ENCODE measurements at regions not wholly inside any gene's neighbourhood (a gene's known extent, or its start where the extent isn't known, plus 50 kb on each side); places are given as distances from the start of the nearest gene placed in this dataset.

DNA sequence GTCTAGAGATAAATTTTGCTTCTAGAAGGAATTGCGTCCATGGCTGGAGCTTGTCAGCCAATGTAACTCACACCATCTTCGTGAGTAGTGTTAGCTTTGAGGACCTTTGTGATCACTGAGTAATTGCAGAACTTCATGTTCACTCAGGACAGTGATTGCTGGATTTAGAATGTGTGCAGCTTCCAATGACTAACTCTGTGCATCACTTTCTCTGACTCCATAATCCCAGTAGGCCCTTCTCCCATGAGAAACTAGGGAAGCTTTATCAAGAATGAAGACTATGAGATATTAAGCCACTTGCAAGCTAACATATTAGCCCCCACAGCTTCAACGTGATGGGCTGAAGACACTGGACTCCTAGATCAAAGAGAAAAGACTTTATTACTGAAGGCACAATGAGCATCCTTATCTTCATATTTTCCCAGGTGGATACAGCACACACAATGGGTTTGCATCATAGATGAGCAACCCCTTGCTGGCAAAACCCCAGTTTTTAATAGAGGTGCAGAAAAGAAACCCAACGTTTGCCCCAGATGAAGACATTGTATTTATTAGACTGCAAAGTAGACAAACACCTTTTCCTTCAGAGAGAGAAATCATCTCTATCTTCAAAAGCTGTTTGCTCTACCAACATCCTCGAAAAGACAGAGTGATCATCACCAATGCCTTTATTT is 561.0 kb downstream of the LTN1 start:
- no peaks in the 10 kb centered on the region for H3K9me3 Mint-ChIP-seq

DNA sequence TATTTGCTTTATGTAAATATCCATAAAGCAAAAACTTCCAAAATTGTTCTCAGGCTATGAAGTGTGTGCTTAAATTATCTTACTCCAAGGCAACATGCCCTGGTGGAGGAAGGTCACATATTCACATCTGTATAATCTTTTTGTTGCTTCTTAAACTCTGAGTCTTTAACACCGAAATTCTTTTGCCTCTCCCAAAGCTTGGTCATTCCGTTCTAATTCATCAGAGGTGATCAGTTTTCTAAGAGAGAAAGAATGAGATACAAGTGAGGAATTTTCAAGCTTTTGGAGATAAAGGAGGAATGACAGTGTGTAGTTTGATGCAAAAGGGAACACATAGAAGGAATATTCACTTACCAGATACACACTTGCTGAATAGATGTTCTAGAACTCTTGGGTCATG is 561.7 kb downstream of the LTN1 start:
- POLR2A ChIA-PET: no interaction called here
- Mint-ChIP-seq H3K4me1 (no peaks in the 10 kb centered on the region), H3K27me3 (no peaks in the 10 kb centered on the region), H3K36me3 (no peaks in the 10 kb centered on the region), H3K9me3 (no peaks in the 10 kb centered on the region), H3K27ac (no peak overlapping the region), H3K4me3 (no peak overlapping the region)
- ATAC-seq (ENCODE audit: low read depth) (no peak), DNase-seq (no peak)

More for the DNA sequence above, 561.0 kb downstream of the LTN1 start:
- H3K27ac Mint-ChIP-seq: no peak overlapping the region
- H3K4me1 Mint-ChIP-seq: no peaks in the 10 kb centered on the region
- H3K4me3 Mint-ChIP-seq: no peak overlapping the region
- ATAC-seq (ENCODE audit: low read depth) (no peak), DNase-seq (no peak)
- no peaks in the 10 kb centered on the region for H3K36me3 Mint-ChIP-seq
- H3K27me3 Mint-ChIP-seq: no peaks in the 10 kb centered on the region
- POLR2A ChIA-PET: no interaction called here

DNA sequence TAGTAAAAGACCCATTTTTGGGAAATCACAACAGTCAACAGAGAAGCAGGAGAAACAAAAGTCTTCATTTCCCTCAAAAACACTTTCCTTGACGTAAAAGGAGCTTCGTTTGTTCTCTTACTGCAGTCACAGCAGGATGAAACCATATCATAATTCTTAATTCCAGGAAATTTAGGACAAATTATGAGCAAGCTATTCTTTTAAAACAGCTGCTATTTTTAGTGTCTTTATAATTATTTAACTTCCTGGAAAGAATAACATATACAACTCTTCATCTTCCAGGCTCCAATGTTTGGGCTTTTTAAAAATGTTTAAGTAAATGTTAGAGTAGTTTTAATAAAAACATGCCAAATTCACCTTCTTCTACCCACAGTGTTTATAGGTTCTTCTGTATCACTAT is 563.5 kb downstream of the LTN1 start:
- no peak overlapping the region for H3K27ac Mint-ChIP-seq
- H3K4me1 Mint-ChIP-seq: no peaks in the 10 kb centered on the region
- no peaks in the 10 kb centered on the region for H3K27me3 Mint-ChIP-seq
- no peaks in the 10 kb centered on the region for H3K9me3 Mint-ChIP-seq
- no peak for DNase-seq
- H3K4me3 Mint-ChIP-seq: no peak overlapping the region
- no peaks in the 10 kb centered on the region for H3K36me3 Mint-ChIP-seq
- no peak for ATAC-seq (ENCODE audit: low read depth)
- POLR2A ChIA-PET: no interaction called here

DNA sequence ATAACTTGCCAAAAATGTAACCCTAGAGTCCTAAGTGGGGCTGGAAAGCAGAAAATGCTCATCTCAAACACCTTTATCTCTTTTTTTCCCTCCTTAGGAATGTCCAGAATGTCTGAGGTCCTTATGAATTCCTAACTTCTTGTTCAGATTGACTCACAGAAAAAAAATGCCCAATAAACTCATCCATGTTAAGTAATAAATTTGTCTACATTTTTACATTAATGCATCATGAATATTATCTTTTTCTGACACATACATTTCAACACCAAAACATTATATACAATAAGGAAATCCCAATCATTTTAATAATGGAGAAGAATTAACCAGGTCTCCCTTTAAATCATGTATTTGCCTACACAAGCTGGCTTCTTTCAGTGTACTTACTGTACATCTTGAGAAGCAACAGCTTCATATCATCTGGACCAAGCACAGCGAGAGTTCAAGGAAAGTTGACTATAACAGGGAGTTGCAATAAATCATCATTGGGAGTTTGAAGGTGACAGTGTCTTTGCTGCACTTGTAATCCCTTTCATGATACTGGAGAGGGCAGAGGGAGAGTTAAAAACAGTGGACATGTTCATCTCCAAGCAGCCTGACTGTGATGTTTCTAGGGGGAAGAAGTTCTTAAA is 565.2 kb downstream of the LTN1 start:
- POLR2A ChIA-PET: no interaction called here
- Mint-ChIP-seq H3K27me3 (no peaks in the 10 kb centered on the region), H3K4me3 (no peak overlapping the region), H3K27ac (no peak overlapping the region), H3K9me3 (no peaks in the 10 kb centered on the region), H3K36me3 (no peaks in the 10 kb centered on the region), H3K4me1 (no peaks in the 10 kb centered on the region)
- DNase-seq: no peak
- ATAC-seq (ENCODE audit: low read depth): no peak

- Mint-ChIP-seq H3K36me3 (no peaks in the 10 kb centered on the region), H3K27me3 (no peaks in the 10 kb centered on the region), H3K4me1 (no peaks in the 10 kb centered on the region), H3K9me3 (no peaks in the 10 kb centered on the region), H3K4me3 (no peak overlapping the region), H3K27ac (no peak overlapping the region)
- DNase-seq: no peak
- ATAC-seq (ENCODE audit: low read depth): no peak
- POLR2A ChIA-PET: no interaction called here
Measured at GRCh38 chr21:28426545-28426944, 566.1 kb downstream of the LTN1 start.

- H3K36me3 Mint-ChIP-seq: no peaks in the 10 kb centered on the region
- POLR2A ChIA-PET: no interaction called here
- no peaks in the 10 kb centered on the region for H3K9me3 Mint-ChIP-seq
- H3K27me3 Mint-ChIP-seq: no peaks in the 10 kb centered on the region
- no peak overlapping the region for H3K27ac Mint-ChIP-seq
- no peak for DNase-seq
- no peak overlapping the region for H3K4me3 Mint-ChIP-seq
- no peak for ATAC-seq (ENCODE audit: low read depth)
- H3K4me1 Mint-ChIP-seq: no peaks in the 10 kb centered on the region
Measured at GRCh38 chr21:28423521-28424190, 569.0 kb downstream of the LTN1 start.

DNA sequence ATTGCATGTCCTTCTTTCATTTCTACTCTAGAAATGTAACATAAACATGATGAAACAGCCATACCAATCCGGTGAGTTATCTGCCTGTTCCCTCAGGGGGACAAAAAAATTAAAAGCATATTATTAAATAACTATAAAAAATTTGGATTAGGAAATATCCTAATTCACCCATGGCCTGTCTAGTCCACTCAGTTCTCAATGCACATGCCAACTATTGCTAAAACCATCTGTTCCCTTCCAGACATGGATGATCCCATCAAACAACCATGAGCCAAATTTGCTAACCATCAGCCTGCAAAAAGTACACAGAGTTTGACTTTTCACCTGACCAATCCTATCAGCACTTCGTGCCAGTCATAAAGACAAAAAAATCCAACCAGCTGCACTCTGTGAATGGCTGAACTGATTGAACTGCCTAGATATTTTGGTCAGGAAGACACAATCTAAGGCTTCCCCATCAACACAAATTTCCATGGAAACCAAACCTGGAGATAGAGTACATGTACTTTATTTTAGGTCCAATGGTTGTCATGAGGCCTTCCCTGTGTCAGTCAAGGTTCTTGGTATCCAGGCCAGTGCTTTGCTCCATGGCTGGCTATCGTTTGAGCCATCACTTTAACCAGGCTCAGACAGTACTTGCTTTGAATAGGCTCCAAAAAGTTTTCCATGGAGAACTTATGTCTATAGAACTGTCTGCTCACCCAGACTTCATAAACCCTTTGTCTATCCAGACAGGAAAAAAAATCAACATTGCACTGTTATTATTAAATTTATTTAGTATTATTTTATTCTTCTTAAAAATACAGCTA is 570.8 kb downstream of the LTN1 start:
- no peak overlapping the region for H3K27ac Mint-ChIP-seq
- H3K36me3 Mint-ChIP-seq: no peaks in the 10 kb centered on the region
- DNase-seq: no peak
- no peaks in the 10 kb centered on the region for H3K4me1 Mint-ChIP-seq
- POLR2A ChIA-PET: no interaction called here
- no peaks in the 10 kb centered on the region for H3K9me3 Mint-ChIP-seq
- no peak overlapping the region for H3K4me3 Mint-ChIP-seq
- no peak for ATAC-seq (ENCODE audit: low read depth)
- no peaks in the 10 kb centered on the region for H3K27me3 Mint-ChIP-seq

- ATAC-seq (ENCODE audit: low read depth) (no peak), DNase-seq (no peak)
- Mint-ChIP-seq H3K36me3 (no peaks in the 10 kb centered on the region), H3K4me3 (no peak overlapping the region), H3K27me3 (no peaks in the 10 kb centered on the region), H3K4me1 (no peaks in the 10 kb centered on the region), H3K27ac (no peak overlapping the region), H3K9me3 (no peaks in the 10 kb centered on the region)
- POLR2A ChIA-PET: no interaction called here
Measured at GRCh38 chr21:28419811-28420210, 572.9 kb downstream of the LTN1 start.

DNA sequence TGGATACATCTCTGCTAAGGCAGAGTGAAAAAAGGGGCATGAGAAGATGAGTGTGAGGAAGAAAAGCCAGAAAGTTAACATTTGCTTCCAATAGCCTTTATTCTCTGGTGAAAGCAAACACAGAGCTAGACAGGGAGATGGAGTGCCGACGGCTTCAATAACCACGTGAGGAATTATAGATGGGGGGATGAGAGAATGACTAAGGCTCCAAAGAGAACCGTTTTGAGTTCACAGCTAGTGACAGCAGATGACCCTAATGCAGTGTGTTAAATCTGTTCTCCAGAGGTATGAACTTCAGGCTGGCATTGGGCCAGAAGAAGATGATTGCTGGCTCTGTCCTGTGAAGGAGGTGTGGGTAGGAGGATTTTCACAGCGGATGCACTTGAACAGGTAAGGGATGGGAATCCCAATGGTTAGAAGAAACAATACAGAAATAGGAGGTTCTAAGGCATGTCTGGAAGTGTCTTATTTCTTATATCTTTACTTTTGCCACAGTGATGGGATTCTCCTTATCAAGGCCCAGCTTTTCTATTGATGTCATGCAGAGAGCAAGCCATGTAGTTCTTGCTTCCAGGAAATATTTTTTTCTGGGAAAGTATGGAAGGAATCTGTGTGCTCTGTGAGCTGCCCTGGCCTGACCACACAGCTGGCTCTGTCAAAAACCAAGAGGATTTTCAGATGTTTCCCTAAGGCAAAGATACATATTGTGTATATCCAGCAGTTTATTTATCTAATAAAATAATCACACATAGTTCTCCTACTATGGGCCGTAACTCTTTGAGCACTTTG is 573.8 kb downstream of the LTN1 start:
- H3K27ac Mint-ChIP-seq: no peak overlapping the region
- ATAC-seq (ENCODE audit: low read depth): no peak
- POLR2A ChIA-PET: no interaction called here
- no peaks in the 10 kb centered on the region for H3K27me3 Mint-ChIP-seq
- DNase-seq: no peak
- no peaks in the 10 kb centered on the region for H3K4me1 Mint-ChIP-seq
- no peaks in the 10 kb centered on the region for H3K9me3 Mint-ChIP-seq
- no peak overlapping the region for H3K4me3 Mint-ChIP-seq
- no peaks in the 10 kb centered on the region for H3K36me3 Mint-ChIP-seq

DNA sequence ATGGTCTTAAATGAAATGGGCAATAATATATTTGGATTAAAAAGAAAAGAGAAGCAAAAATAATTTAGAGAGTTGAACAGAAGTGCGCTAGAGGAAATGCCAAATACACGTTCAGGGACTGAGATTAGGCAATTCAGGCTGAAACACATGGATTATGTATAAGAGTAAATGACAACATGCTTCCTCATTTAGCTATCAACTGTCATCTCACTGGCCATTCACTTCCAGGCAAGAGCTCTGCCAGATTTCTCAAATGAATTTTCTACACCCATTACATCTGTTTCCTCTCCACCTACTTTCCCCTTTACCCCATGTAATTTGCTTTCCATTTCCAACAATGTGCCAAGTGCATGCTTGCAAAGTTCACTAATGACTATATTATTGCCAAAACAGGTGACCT is 582.4 kb downstream of the LTN1 start:
- H3K4me3 Mint-ChIP-seq: no peak overlapping the region

GRCh38 chr21:28402616-28402989 is 590.1 kb downstream of the LTN1 start:
- Mint-ChIP-seq H3K36me3 (no peaks in the 10 kb centered on the region), H3K27me3 (peaks cover 1% of the 10 kb centered on the region), H3K9me3 (peaks cover 5% of the 10 kb centered on the region), H3K27ac (no peak overlapping the region), H3K4me3 (no peak overlapping the region), H3K4me1 (no peaks in the 10 kb centered on the region)
- POLR2A ChIA-PET: no interaction called here
- no peak for ATAC-seq (ENCODE audit: low read depth)
- DNase-seq: no peak

More for the DNA sequence above, 582.4 kb downstream of the LTN1 start:
- Mint-ChIP-seq H3K9me3 (no peaks in the 10 kb centered on the region), H3K27ac (no peak overlapping the region), H3K27me3 (no peaks in the 10 kb centered on the region), H3K36me3 (no peaks in the 10 kb centered on the region), H3K4me1 (no peaks in the 10 kb centered on the region)
- ATAC-seq (ENCODE audit: low read depth) (no peak), DNase-seq (no peak)
- POLR2A ChIA-PET: no interaction called here

DNA sequence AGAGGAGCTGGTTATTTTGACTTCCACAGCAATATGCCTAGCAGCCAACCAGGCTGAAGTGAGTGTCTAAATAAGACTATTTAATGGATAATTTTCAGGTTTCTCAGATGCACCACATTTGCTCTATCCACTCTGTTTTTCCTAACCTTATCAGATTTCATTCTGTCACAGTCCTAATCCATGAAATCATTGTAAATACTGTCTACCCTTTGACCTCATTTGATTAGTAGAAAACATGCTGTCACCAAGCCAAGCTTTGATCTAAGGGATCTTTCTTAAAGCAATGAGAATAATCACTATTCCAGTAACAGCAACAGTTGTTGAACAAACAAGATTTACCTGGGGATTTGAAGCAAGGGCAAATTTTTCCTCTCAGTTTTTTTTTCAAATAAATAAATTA is 595.6 kb downstream of the LTN1 start:
- no peak for DNase-seq
- Mint-ChIP-seq H3K9me3 (peaks cover 8% of the 10 kb centered on the region), H3K27me3 (peaks cover 2% of the 10 kb centered on the region), H3K27ac (no peak overlapping the region), H3K36me3 (no peaks in the 10 kb centered on the region), H3K4me3 (no peak overlapping the region), H3K4me1 (no peaks in the 10 kb centered on the region)
- POLR2A ChIA-PET: no interaction called here
- ATAC-seq (ENCODE audit: low read depth): no peak

DNA sequence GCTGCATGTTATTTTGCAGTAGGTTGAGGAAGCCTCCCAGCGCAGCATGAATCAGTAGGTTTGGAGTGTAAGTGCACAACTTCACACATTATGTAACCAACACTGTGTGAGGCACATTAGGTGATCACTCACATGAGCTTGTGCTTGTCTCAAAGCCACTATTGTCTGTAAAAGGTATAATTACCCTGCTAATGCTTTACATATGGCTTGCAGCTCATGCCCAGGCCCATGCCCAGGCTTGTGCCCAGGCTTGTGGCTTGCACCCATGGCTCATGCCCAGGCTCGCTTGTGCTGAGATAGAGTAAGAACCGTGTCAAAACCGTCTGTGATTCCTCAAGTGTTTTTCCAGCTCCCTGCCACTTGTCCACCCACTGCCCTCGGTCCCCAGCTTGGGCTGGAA is 596.3 kb downstream of the LTN1 start:
- POLR2A ChIA-PET: no interaction called here
- peaks cover 2% of the 10 kb centered on the region for H3K27me3 Mint-ChIP-seq
- no peak overlapping the region for H3K27ac Mint-ChIP-seq
- H3K9me3 Mint-ChIP-seq: peaks cover 10% of the 10 kb centered on the region
- ATAC-seq (ENCODE audit: low read depth): no peak
- no peaks in the 10 kb centered on the region for H3K36me3 Mint-ChIP-seq
- DNase-seq: no peak
- H3K4me3 Mint-ChIP-seq: no peak overlapping the region
- no peaks in the 10 kb centered on the region for H3K4me1 Mint-ChIP-seq
